WTC11 (cell line): ENCODE measurements at regions not wholly inside any gene's neighbourhood (a gene's known extent, or its start where the extent isn't known, plus 50 kb on each side); places are given as distances from the start of the nearest gene placed in this dataset.

Experiments
- CTCF ChIP-seq: fragments of 200-600 bp; IDR thresholded peaks from 2 replicates; pipeline ENCODE4 v1.8.0; 2022; ENCODE audit warnings: antibody characterized with exemption
- ZNF138 ChIP-seq: sonication (generic); formaldehyde crosslinking; conservative IDR thresholded peaks from 2 replicates; pipeline ENCODE4 v1.8.1; 2022; ENCODE audit warnings: mild to moderate bottlenecking, moderate library complexity, missing genetic modification reagents
- TF ChIP-seq, protein P1 (sequence below): sonication (generic); formaldehyde crosslinking; IDR thresholded peaks from 2 replicates; pipeline ENCODE4 v1.8.1; 2022; ENCODE audit warnings: mild to moderate bottlenecking, missing genetic modification reagents, moderate library complexity, borderline replicate concordance

DNA sequence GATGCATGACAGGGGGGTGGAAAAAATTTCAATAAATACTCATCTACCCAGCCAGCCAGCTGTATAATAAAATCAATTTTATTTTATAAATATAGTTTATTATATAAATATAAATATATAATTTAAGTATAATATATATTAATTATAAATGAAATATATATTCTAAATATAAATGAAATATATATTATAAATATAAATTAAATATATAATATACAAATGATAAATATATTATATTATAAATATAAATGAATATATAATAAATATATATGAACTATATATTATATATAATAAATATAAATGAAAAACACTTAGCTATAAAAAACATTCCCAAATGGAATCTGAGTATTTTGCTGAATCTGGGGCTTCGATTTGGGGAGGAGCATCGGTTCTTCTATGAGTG is 79.4 kb upstream of the CDCA7L start:
- no peak for TF ChIP-seq CTCF
- no peak for TF ChIP-seq ZNF138 (CRISPR knock-in tag)
- TF ChIP-seq, protein P1, sequence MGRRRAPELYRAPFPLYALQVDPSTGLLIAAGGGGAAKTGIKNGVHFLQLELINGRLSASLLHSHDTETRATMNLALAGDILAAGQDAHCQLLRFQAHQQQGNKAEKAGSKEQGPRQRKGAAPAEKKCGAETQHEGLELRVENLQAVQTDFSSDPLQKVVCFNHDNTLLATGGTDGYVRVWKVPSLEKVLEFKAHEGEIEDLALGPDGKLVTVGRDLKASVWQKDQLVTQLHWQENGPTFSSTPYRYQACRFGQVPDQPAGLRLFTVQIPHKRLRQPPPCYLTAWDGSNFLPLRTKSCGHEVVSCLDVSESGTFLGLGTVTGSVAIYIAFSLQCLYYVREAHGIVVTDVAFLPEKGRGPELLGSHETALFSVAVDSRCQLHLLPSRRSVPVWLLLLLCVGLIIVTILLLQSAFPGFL, result no peak
